ENCODE measurements at regions not wholly inside any gene's neighbourhood (a gene's known extent, or its start where the extent isn't known, plus 50 kb on each side); places are given as distances from the start of the nearest gene placed in this dataset.
"Not testable (repeated sequence)": the region's sequence is repeated elsewhere in the genome, so short reads cannot be mapped to it uniquely, and the experiment has no call there.

- TF ChIP-seq SMC3 (IDR thresholded peaks at IDR 0.05; ENCODE audit: low read depth, low read length) (no peak), MXI1 (IDR thresholded peaks at IDR 0.05; ENCODE audit: low read depth, low read length) (peak; percentile 82; the same call in 1 of the 2 replicates)
These were observed 190.6 kb downstream of the CEP135 start (continued) for GRCh38 chr4:56139241-56139827.

DNA sequence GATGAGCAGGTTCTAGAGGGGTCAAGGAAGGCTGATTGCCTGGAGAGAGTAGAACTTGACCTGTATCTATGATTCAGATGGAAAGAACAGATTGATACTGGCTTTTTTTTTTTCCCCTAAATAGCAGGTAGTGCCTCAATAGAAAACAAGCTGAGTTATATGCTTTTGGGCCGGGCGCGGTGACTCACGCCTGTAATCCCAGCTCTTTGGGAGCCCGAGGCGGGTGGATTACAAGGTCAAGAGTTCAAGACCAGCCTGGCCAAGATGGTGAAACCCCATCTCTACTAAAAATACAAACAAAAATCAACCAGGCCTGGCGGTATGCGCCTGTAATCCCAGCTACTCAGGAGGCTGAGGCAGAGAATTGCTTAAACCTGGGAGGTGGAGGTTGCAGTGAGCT is 186.1 kb downstream of the CEP135 start:
- H3K27me3 ChIP-seq (ENCODE audit: insufficient read depth); H3K79me2 ChIP-seq (ENCODE audit: insufficient read depth); H3F3A ChIP-seq (replicated peaks; ENCODE audit: insufficient read depth); H3K9ac ChIP-seq; H3K9me2 ChIP-seq; H3K9me3 ChIP-seq; H2AFZ ChIP-seq (ENCODE audit: low read depth); H3K4me3 ChIP-seq (ENCODE audit: low read depth in 2 of 2, low read length in 1 of 2); POLR2A ChIA-PET; H3K36me3 ChIP-seq (replicated peaks in 1 of 2; ENCODE audit: control insufficient read depth in 1 of 2, insufficient read depth in 2 of 2, low read length in 1 of 2); H3K4me2 ChIP-seq; DNase-seq; H4K20me1 ChIP-seq (ENCODE audit: insufficient read depth): not testable (repeated sequence)
- 95% methylated on average over 8 of the region's 8 CpGs for WGBS (ENCODE audit: low lambda C conversion rate)
- CTCF ChIA-PET: interaction anchor here (0.7 to 1.9 kb wide), 5 partner anchors 10 to 166 kb away, joined by 3 to 6 read pairs (median 3); no protein-coding TSS in a partner anchor
- Histone ChIP-seq H3K27ac (ENCODE audit: low read depth in 2 of 2, low read length in 1 of 2) (peak overlapping the region in 1 of 2 experiments; percentile 67; a peak in 2 of 4 replicates), H3K4me1 (ENCODE audit: control insufficient read depth in 1 of 2, insufficient read depth in 2 of 2, low read depth in 1 of 2, low read length in 1 of 2) (peaks cover 0 to 24% of the 10 kb centered on the region in 2 experiments; a peak in 2 of 4 replicates)

DNA sequence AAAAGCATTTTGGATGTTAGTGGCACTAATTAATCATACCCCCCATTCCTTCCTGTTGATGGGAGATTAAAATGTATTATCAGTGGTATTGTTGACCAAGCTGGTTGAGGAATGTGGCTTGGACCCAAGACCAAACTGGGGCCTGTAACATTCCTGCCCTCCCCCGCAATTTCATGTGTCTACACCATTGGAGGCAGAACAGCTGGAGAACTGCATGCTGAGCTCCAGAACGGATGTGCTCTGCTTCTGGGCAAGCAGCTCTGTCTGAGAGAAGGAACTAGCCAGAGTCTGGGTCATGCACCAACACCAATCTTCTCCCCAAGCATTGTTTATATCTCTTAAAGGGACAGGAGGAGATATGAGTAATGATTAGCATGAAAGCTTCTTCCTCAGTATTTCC is 185.5 kb downstream of the CEP135 start:
- CTCF ChIA-PET: interaction anchor here (1.0 to 1.9 kb wide), 4 partner anchors 11 to 167 kb away, joined by 3 to 6 read pairs (median 4); no protein-coding TSS in a partner anchor
- no peaks in the 10 kb centered on the region for H3K27me3 ChIP-seq (ENCODE audit: insufficient read depth)
- DNase-seq: no peak

DNA sequence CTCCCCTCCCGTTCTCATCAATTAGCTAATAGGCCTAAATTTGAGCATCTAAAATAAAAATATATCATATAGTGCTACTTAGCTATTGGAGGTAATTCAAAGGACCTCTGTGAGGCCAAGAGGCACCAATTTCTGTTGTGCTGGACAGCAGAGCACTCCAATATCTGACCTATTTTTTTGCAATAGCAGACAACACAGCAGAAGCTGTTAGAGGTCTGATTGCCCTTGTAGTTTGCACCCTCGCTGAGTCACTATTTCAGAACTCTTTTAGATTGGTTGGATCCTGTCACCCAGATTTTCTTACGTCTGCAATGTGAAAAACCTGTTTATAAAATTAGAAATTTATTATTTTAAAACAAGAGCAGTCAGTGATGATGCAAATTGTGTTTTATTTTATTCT is 184.1 kb downstream of the CEP135 start:
- H3K27me3 ChIP-seq (ENCODE audit: insufficient read depth): no peaks in the 10 kb centered on the region
- H3K9ac ChIP-seq: no peak overlapping the region
- no peak overlapping the region for H3K4me2 ChIP-seq
- no peaks in the 10 kb centered on the region for H3K36me3 ChIP-seq (replicated peaks in 1 of 2; ENCODE audit: control insufficient read depth in 1 of 2, insufficient read depth in 2 of 2, low read length in 1 of 2)
- no peak overlapping the region for H3K27ac ChIP-seq (ENCODE audit: low read depth in 2 of 2, low read length in 1 of 2)
- peaks cover 4 to 21% of the 10 kb centered on the region in 2 experiments; a peak in 2 of 4 replicates for H3K4me1 ChIP-seq (ENCODE audit: control insufficient read depth in 1 of 2, insufficient read depth in 2 of 2, low read depth in 1 of 2, low read length in 1 of 2)
- no peaks in the 10 kb centered on the region for H3K9me3 ChIP-seq
- H3K79me2 ChIP-seq (ENCODE audit: insufficient read depth): no peaks in the 10 kb centered on the region; the same call in 1 of the 2 replicates
- ChIA-PET CTCF (interaction anchor here (1.1 to 1.9 kb wide), 4 partner anchors 14 to 184 kb away, joined by 3 to 6 read pairs (median 4); partner anchors contain the start of gene CEP135), POLR2A (no interaction called here)
- H3F3A ChIP-seq (replicated peaks; ENCODE audit: insufficient read depth): no peaks in the 10 kb centered on the region
- no peaks in the 10 kb centered on the region for H3K9me2 ChIP-seq
- no peak overlapping the region for H2AFZ ChIP-seq (ENCODE audit: low read depth)
- H4K20me1 ChIP-seq (ENCODE audit: insufficient read depth): no peaks in the 10 kb centered on the region
- DNase-seq: no peak
- TF ChIP-seq YY1 (IDR thresholded peaks at IDR 0.05; ENCODE audit: low read depth) (no peak), RFX5 (IDR thresholded peaks at IDR 0.05; ENCODE audit: low read length) (no peak), NFIC (IDR thresholded peaks at IDR 0.05; ENCODE audit: borderline replicate concordance) (no peak), MAX (IDR thresholded peaks at IDR 0.05; ENCODE audit: low read depth) (no peak), EP300 (IDR thresholded peaks at IDR 0.05; ENCODE audit: borderline replicate concordance in 1 of 2, low read depth in 1 of 2, low read length in 1 of 2) (no peak), RXRA (IDR thresholded peaks at IDR 0.05; ENCODE audit: borderline replicate concordance, low read depth) (no peak)
- WGBS (ENCODE audit: low lambda C conversion rate): 82% methylated on average over 3 of the region's 3 CpGs
- H3K4me3 ChIP-seq (ENCODE audit: low read depth in 2 of 2, low read length in 1 of 2): no peak overlapping the region

More for the DNA sequence above, 185.5 kb downstream of the CEP135 start:
- H2AFZ ChIP-seq (ENCODE audit: low read depth): no peak overlapping the region
- no peak overlapping the region for H3K9ac ChIP-seq
- H3F3A ChIP-seq (replicated peaks; ENCODE audit: insufficient read depth): no peaks in the 10 kb centered on the region
- H4K20me1 ChIP-seq (ENCODE audit: insufficient read depth): no peaks in the 10 kb centered on the region
- no peak overlapping the region for H3K4me2 ChIP-seq
- H3K27ac ChIP-seq (ENCODE audit: low read depth in 2 of 2, low read length in 1 of 2): peak overlapping the region in 1 of 2 experiments; percentile 67; a peak in 2 of 4 replicates
- POLR2A ChIA-PET: no interaction called here
- H3K4me3 ChIP-seq (ENCODE audit: low read depth in 2 of 2, low read length in 1 of 2): no peak overlapping the region
- no peaks in the 10 kb centered on the region for H3K36me3 ChIP-seq (replicated peaks in 1 of 2; ENCODE audit: control insufficient read depth in 1 of 2, insufficient read depth in 2 of 2, low read length in 1 of 2)
- peaks cover 0 to 22% of the 10 kb centered on the region in 2 experiments; a peak in 2 of 4 replicates for H3K4me1 ChIP-seq (ENCODE audit: control insufficient read depth in 1 of 2, insufficient read depth in 2 of 2, low read depth in 1 of 2, low read length in 1 of 2)
- 59% methylated on average over 2 of the region's 2 CpGs for WGBS (ENCODE audit: low lambda C conversion rate)
- TF ChIP-seq FOSL2 (IDR thresholded peaks at IDR 0.05; ENCODE audit: borderline replicate concordance, low read depth) (no peak), NFIC (IDR thresholded peaks at IDR 0.05; ENCODE audit: borderline replicate concordance) (no peak), ELF1 (IDR thresholded peaks at IDR 0.05) (no peak), FOXJ3 (CRISPR knock-in tag; IDR thresholded peaks at IDR 0.05) (no peak), CHD2 (IDR thresholded peaks at IDR 0.05; ENCODE audit: low read length, partially characterized antibody) (no peak), YY1 (IDR thresholded peaks at IDR 0.05; ENCODE audit: low read depth) (no peak)
- TF ChIP-seq, protein P1, sequence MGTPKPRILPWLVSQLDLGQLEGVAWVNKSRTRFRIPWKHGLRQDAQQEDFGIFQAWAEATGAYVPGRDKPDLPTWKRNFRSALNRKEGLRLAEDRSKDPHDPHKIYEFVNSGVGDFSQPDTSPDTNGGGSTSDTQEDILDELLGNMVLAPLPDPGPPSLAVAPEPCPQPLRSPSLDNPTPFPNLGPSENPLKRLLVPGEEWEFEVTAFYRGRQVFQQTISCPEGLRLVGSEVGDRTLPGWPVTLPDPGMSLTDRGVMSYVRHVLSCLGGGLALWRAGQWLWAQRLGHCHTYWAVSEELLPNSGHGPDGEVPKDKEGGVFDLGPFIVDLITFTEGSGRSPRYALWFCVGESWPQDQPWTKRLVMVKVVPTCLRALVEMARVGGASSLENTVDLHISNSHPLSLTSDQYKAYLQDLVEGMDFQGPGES (IDR thresholded peaks at IDR 0.05; ENCODE audit: low read depth, low read length): no peak
- H3K79me2 ChIP-seq (ENCODE audit: insufficient read depth): no peaks in the 10 kb centered on the region
- no peaks in the 10 kb centered on the region for H3K9me3 ChIP-seq
- H3K9me2 ChIP-seq: no peaks in the 10 kb centered on the region

- H3K27ac ChIP-seq (ENCODE audit: low read depth in 2 of 2, low read length in 1 of 2); H3K9ac ChIP-seq; DNase-seq; H3F3A ChIP-seq (replicated peaks; ENCODE audit: insufficient read depth); H3K4me2 ChIP-seq; H3K27me3 ChIP-seq (ENCODE audit: insufficient read depth); H3K79me2 ChIP-seq (ENCODE audit: insufficient read depth); H2AFZ ChIP-seq (ENCODE audit: low read depth); H3K9me3 ChIP-seq; H4K20me1 ChIP-seq (ENCODE audit: insufficient read depth); H3K36me3 ChIP-seq (replicated peaks in 1 of 2; ENCODE audit: control insufficient read depth in 1 of 2, insufficient read depth in 2 of 2, low read length in 1 of 2); POLR2A ChIA-PET; H3K9me2 ChIP-seq; H3K4me3 ChIP-seq (ENCODE audit: low read depth in 2 of 2, low read length in 1 of 2): not testable (repeated sequence)
- H3K4me1 ChIP-seq (ENCODE audit: control insufficient read depth in 1 of 2, insufficient read depth in 2 of 2, low read depth in 1 of 2, low read length in 1 of 2): peaks cover 4 to 26% of the 10 kb centered on the region in 2 experiments; a peak in 2 of 4 replicates
- 87% methylated on average over 5 of the region's 5 CpGs for WGBS (ENCODE audit: low lambda C conversion rate)
- CTCF ChIA-PET: interaction anchor here (1.1 to 1.2 kb wide), 4 partner anchors 10 to 184 kb away, joined by 3 to 5 read pairs (median 4); partner anchors contain the start of gene CEP135
These were observed 183.4 kb downstream of the CEP135 start for GRCh38 chr4:56132188-56132587.
